Transverse colon (tissue), 4 donors: ENCODE measurements at regions not wholly inside any gene's neighbourhood (a gene's known extent, or its start where the extent isn't known, plus 50 kb on each side); places are given as distances from the start of the nearest gene placed in this dataset.

Experiments
- EP300 ChIP-seq: sonication (generic); formaldehyde crosslinking; IDR thresholded peaks from one replicate; pipeline ENCODE4 v1.6.1; 2017; ENCODE audit warnings: antibody characterized with exemption, low read depth
- POLR2AphosphoS5 ChIP-seq, 3 donors: sonication (generic); formaldehyde crosslinking; IDR thresholded peaks; one replicate each; pipeline ENCODE4 v1.6.1; 2016; ENCODE audit warnings: antibody characterized with exemption in 3 of 3
- TF ChIP-seq, protein P1 (sequence below), 5 experiments: fragments of 200-600 bp in 3 of 5; fragments of 450-650 bp in 2 of 5; sonication (generic) in 3 of 5; IDR thresholded peaks; 1 replicate in 2 of 5; 2 replicates in 3 of 5; pipeline ENCODE4 v1.5.1; 2016 to 2017; ENCODE audit warnings: antibody characterized with exemption in 5 of 5, inconsistent platforms in 3 of 5, mild to moderate bottlenecking in 2 of 5, moderate library complexity in 1 of 5

DNA sequence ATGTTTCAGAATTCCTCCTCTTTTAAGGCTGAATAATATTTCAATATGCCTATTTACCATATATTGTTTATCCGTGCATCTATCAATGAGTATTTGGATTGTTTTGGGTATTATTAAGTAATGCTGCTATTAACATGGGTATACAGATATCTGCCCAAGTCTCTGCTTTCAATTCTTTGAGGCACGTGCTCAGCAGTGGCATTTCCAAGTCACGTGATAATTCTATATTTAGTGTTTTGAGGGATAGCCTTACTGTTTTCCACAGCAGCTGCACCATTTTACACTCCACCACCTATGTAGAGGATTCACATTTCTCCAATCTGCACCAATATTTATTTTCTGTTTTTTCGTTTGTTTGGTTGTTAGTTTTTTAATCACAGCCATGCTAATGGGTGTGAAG is 636.8 kb upstream of the ANKRD30A start:
- TF ChIP-seq POLR2AphosphoS5 (IDR thresholded peaks at IDR 0.05) (no peak), EP300 (no peak)
- TF ChIP-seq, protein P1, sequence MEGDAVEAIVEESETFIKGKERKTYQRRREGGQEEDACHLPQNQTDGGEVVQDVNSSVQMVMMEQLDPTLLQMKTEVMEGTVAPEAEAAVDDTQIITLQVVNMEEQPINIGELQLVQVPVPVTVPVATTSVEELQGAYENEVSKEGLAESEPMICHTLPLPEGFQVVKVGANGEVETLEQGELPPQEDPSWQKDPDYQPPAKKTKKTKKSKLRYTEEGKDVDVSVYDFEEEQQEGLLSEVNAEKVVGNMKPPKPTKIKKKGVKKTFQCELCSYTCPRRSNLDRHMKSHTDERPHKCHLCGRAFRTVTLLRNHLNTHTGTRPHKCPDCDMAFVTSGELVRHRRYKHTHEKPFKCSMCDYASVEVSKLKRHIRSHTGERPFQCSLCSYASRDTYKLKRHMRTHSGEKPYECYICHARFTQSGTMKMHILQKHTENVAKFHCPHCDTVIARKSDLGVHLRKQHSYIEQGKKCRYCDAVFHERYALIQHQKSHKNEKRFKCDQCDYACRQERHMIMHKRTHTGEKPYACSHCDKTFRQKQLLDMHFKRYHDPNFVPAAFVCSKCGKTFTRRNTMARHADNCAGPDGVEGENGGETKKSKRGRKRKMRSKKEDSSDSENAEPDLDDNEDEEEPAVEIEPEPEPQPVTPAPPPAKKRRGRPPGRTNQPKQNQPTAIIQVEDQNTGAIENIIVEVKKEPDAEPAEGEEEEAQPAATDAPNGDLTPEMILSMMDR (IDR thresholded peaks at IDR 0.05) = no peak
